Stomach (tissue), 4 donors: ENCODE measurements at regions not wholly inside any gene's neighbourhood (a gene's known extent, or its start where the extent isn't known, plus 50 kb on each side); places are given as distances from the start of the nearest gene placed in this dataset.

ENCODE experiments used
- EP300 ChIP-seq: sonication (generic); formaldehyde crosslinking; IDR thresholded peaks from one replicate; pipeline ENCODE4 v1.6.1; 2017; ENCODE audit warnings: antibody characterized with exemption
- POLR2A ChIP-seq, 4 donors: fragments of 450-650 bp; IDR thresholded peaks; one replicate each; pipeline ENCODE4 v1.6.1; 2016; ENCODE audit warnings: antibody characterized with exemption in 4 of 4, control low read depth in 2 of 4, mild to moderate bottlenecking in 1 of 4, moderate library complexity in 1 of 4
- TF ChIP-seq, protein P1 (sequence below), 7 experiments: fragments of 450-650 bp in 4 of 7; fragments of 200-600 bp in 3 of 7; sonication (generic) in 3 of 7; IDR thresholded peaks; one replicate each; pipeline ENCODE4 v1.5.1; 2016 to 2019; ENCODE audit warnings: antibody characterized with exemption in 7 of 7, control low read depth in 2 of 7, mild to moderate bottlenecking in 1 of 7

DNA sequence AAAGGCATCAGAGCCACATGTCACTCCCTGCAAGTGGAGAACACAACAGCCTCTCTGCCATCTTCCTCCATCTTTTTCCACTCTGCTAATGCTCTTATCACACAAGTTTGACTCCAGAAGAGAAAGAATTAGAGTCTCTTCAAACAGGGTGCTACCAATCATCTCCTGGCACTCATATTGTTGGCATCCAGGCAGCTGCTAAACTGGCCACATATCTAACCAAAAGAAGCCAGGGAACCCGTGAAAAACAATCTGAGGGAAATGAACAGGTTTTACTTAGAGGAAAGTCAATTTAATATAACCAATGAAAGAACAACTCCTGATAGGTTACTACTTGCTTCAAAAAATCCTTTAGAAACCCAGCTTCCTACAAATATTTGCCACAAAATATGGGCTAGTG, 117.2 kb downstream of the SLC25A46 start:
- TF ChIP-seq, protein P1, sequence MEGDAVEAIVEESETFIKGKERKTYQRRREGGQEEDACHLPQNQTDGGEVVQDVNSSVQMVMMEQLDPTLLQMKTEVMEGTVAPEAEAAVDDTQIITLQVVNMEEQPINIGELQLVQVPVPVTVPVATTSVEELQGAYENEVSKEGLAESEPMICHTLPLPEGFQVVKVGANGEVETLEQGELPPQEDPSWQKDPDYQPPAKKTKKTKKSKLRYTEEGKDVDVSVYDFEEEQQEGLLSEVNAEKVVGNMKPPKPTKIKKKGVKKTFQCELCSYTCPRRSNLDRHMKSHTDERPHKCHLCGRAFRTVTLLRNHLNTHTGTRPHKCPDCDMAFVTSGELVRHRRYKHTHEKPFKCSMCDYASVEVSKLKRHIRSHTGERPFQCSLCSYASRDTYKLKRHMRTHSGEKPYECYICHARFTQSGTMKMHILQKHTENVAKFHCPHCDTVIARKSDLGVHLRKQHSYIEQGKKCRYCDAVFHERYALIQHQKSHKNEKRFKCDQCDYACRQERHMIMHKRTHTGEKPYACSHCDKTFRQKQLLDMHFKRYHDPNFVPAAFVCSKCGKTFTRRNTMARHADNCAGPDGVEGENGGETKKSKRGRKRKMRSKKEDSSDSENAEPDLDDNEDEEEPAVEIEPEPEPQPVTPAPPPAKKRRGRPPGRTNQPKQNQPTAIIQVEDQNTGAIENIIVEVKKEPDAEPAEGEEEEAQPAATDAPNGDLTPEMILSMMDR (IDR thresholded peaks at IDR 0.05): no peak
- no peak for TF ChIP-seq POLR2A (IDR thresholded peaks at IDR 0.05)
- no peak for TF ChIP-seq EP300
